ENCODE measurements at regions not wholly inside any gene's neighbourhood (a gene's known extent, or its start where the extent isn't known, plus 50 kb on each side); places are given as distances from the start of the nearest gene placed in this dataset.
"Not testable (repeated sequence)": the region's sequence is repeated elsewhere in the genome, so short reads cannot be mapped to it uniquely, and the experiment has no call there.

GRCh38 chr6:90463359-90463758 lies 123.5 kb downstream of the MAP3K7 start:
- DNase-seq: no peak

- no peak for DNase-seq
Measured at GRCh38 chr6:90462102-90462501, 124.8 kb downstream of the MAP3K7 start.

DNA sequence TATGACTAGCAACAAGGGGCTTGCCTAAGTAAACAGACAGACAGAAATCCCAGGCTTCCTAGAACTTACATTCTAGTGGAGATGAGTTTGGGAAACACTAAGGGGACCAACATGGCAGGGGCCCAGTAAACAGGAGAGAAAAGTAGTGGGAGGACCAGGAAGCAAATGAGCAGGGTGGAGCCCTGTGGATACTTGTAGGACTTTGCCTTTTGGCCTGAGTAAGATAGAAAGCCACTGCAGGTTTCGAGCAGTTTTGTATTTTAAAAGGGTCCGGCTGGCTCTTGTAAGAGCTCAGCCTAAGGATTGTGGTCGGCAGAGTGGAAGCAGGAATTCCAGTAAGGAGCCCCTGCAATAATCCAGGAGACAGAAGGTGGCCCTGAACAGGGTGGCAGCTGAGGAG lies 125.5 kb downstream of the MAP3K7 start:
- DNase-seq: no peak

DNA sequence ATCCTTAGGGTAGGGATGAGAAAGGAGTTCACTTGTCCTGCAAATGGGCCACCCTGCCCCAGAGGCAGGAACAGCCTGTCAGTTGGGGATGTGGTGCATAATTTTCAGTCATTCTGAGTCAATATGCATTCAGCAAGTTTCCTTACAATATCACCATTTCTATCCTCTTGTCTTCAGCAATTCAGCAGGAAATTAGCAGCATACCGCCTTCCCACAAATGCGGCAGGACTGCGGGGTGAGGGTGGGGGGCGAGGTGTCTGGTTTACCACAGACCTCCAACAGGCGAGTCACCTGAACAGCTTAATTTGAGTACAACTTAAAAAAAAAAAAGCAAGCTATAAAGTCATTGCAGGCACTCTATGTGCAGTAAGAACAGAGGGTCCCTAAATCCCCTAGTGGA lies 126.8 kb downstream of the MAP3K7 start:
- no peak for DNase-seq

- no peak for DNase-seq
Measured at GRCh38 chr6:90459225-90459758, 127.6 kb downstream of the MAP3K7 start.

DNA sequence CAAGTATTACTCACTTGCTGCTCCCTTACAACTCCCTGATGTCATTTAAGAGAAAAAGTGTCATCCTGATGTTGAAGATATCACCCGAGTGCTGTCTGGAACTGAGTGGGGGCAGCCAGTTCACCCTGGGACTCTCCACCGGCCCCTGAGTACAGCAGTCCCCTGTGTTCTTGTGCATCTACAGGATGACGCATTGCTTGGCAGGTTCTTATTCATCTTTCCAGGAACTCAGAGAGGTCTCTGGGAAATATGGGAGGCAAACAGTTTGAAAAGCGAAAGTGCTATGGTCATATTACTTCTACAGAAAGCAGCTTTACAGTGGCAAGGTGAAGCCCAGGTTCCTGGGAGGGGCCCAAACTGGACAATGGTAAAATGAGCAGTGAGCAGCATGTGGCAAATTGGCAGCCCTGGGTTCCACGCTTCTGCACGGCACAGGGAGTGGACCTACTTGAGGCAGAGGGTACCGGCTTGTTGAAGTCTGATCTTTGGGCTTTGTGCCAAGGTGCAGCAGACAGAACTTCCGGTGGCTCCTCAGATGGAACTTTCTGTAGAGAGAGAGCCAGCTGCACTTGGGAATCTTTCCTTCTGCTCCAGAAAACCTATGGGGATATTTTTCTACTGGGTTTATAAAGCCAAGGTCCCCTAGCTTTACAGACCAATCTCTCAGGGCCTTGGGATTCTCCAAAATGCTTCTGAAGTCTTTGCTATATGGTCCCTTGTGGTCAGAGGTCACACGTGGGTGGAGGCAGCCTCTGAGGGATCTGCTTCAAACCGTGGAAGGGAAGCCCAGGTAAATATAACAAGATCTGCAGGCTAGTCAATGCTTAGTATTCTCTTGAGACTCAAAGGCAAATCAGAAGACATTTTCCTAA lies 128.3 kb downstream of the MAP3K7 start:
- DNase-seq: no peak

DNA sequence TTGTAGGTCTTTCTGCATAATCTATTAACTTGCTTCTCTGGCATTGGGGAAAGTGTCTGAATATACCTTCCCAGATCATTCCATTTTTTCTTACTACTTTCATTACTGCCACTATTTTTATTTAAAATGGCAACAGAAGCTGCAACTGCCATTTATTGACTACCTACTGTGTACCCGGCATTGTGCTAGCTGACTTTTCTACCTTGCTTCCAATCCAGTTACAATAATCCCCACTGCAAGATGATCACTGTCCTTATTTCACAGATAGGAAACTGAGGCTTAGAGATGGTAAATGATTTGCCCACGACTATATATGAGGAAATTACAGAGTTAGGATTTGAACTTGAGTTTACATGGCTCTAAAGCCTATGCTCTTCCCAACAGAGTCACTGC lies 129.0 kb downstream of the MAP3K7 start:
- DNase-seq: no peak

GRCh38 chr6:90456997-90457866 lies 129.6 kb downstream of the MAP3K7 start:
- not testable (repeated sequence) for DNase-seq

DNA sequence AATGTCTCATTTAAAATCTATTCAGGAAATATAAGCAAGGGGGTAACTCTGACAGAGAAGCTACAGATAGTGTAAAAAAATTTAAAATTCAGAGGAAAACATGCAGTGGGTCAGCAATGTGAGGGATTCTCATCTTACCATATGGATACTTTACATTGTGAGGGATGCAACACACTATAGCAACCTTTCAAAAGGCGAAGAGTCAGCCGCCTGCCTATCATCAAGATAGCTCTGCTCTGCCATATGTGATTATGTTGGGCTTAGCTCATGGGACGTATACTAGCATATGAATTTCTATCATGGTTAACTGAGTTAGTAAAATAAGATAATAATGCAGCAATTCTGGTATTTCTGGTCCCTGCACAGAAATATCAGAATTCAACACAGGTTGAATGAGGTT lies 130.9 kb downstream of the MAP3K7 start:
- no peak for DNase-seq

DNA sequence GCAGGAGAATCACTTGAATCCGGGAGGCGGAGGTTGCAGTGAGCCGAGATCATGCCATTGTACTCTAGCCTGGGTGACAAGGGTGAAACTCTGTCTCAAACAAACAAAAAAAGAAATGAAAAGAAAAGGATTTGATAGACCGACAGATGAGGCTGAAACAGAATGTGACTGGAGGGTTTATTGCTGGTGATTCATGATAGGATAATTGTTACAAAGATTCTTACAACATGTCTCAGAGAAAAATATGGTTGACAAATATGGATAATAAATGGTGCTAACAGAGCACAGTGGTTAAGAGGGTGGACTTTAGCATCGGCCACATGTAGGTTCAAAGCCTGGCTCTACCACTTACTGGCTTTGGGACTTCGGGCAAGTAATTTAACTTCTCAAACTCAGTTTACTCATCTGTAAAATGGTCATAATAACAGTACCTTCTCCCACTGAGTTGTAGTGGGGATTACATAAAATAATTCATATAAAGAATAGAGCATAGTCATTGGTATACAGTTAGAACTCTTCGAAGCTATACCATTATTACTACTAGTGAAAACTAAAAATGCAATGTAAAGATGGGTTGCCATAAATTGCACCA lies 131.9 kb downstream of the MAP3K7 start:
- no peak for DNase-seq

GRCh38 chr6:90450268-90450953 lies 136.5 kb downstream of the MAP3K7 start:
- DNase-seq: no peak

GRCh38 chr6:90449311-90449710 lies 137.6 kb downstream of the MAP3K7 start:
- DNase-seq: no peak

DNA sequence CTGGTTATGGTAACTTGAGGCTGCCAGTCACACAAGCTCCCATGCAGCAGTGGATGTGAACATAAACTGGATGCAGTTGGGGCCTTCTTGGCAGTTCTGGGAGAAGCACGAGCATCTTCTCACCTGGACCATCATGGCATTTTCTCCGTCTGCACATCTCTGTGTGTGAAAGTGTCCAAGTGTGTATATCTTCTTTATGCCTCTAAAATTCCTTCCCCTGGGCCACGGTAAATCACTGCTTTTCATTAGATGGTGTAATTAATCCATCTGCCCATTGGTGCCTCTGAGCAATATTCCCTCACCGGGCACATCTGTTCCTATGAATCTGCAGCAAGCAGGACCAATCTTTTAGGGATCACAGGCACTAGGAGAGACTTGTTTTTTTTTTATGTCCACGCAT lies 138.0 kb downstream of the MAP3K7 start:
- DNase-seq: no peak

- DNase-seq: no peak
Measured at GRCh38 chr6:90446164-90446563, 140.7 kb downstream of the MAP3K7 start.

DNA sequence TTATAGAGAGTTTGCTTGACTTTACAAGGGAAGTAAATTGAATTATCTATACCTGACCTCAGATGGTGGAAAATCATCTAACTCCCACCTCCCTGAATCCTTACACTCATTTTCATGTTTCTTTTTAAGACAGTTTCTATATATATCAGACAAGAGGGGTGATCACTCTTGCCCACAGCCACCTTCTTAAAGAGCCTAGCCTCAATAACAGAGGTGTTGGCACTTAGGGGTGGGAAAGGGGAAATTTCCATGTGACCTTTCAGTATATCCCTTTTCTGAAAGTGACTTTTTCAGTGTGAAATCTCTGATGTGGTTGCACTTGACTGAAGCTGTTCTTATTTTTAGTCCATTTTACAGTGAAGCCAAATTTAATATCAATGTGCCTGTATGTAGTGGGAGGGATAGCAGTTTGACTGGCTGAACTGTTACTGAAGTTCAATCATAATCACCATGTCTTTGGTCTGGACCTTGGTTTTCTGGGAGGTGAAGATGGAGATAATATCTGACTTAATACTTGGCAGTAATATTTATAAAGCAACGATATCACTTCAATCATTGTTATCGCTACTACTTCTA lies 141.3 kb downstream of the MAP3K7 start:
- no peak for DNase-seq

- DNase-seq: no peak
Measured at GRCh38 chr6:90444160-90444714, 142.6 kb downstream of the MAP3K7 start.

GRCh38 chr6:90442366-90442765 lies 144.5 kb downstream of the MAP3K7 start:
- DNase-seq: no peak

DNA sequence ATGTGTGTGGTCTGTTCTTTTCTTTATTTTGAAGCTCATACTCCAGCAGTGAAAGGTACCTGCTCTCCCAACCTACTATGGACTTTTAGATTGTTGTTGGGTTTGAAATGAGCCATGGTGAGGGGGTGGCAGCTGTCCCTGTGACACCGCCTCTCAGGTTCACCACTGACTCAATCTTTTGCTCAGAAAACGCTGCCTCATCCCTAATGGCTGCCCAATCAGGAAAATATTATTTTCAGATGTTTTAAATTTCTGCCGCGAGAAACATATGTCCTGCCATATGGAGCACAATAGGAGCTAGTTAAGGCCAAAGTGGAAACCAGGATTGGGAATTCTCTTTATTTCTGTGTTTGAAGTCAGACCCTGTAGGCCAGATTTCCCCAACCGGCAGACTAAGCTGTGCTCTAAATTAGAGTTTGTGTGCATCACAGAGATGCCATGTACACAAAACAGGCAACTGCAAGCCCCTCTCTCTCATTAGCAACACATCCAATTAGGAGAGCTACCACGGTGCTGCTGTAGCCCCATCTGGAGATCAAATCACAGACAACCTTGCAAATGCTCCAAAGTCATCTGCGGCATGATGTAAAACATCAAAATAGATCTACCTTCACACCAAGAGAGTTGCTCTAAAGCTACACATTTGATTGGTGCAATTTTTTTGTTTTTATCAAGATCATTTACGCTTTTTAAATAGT lies 144.1 kb upstream of the BACH2 start:
- DNase-seq: no peak

DNA sequence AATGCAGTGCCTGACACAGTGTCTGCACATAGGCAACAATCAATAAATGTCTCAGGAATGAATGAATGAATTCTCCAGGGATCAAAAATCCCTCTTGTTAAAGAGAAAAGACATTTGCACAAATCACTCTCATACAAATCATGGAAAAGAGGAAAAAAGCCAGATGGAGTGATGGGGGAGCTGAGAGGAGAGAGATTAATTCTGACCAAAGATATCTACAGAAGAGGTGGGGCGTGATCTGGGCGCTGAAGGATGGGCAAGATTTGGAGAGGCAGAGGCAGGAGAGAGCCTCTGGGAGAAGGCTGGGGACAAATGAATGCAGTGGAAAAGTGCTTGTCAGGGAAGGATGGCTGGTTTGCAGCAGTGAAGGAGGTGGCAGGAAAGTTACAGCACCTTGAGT lies 142.9 kb upstream of the BACH2 start:
- no peak for DNase-seq

- no peak for DNase-seq
Measured at GRCh38 chr6:90436403-90436802, 139.8 kb upstream of the BACH2 start.

- DNase-seq: no peak
Measured at GRCh38 chr6:90435207-90435899, 138.7 kb upstream of the BACH2 start.

Data from SIG-M5 (cell line).